Osteoblast (primary cell): ENCODE measurements at regions not wholly inside any gene's neighbourhood (a gene's known extent, or its start where the extent isn't known, plus 50 kb on each side); places are given as distances from the start of the nearest gene placed in this dataset.

Experiments used
- DNase-seq: peaks from one replicate; pipeline ENCODE4 v3.0.0; 2011; ENCODE audit warnings: low spot score, mixed read lengths; ENCODE audit not compliant: insufficient read length; ENCODE audit errors: missing footprints
- H2AFZ ChIP-seq: 2 replicates; pipeline ENCODE4 v1.6.0; 2011; ENCODE audit warnings: mild to moderate bottlenecking, low read length
- H3K27ac ChIP-seq: 2 replicates; pipeline ENCODE4 v1.5.1; 2011; ENCODE audit warnings: mild to moderate bottlenecking, low read depth, low read length, moderate library complexity
- H3K27me3 ChIP-seq: 2 replicates; pipeline ENCODE4 v1.6.0; 2012; ENCODE audit warnings: mild to moderate bottlenecking, control low read depth, inconsistent platforms, low read length, moderate library complexity; ENCODE audit not compliant: insufficient read depth
- H3K36me3 ChIP-seq: 2 replicates; pipeline ENCODE4 v1.5.1; 2011; ENCODE audit warnings: mild to moderate bottlenecking, low read length, control low read depth, moderate library complexity; ENCODE audit not compliant: insufficient read depth
- H3K4me1 ChIP-seq: 2 replicates; pipeline ENCODE4 v1.5.1; 2011; ENCODE audit warnings: mild to moderate bottlenecking, low read length, control low read depth, moderate library complexity; ENCODE audit not compliant: insufficient read depth
- H3K4me2 ChIP-seq: 2 replicates; pipeline ENCODE4 v1.6.0; 2011; ENCODE audit warnings: mild to moderate bottlenecking, low read length; ENCODE audit not compliant: insufficient read depth
- H3K4me3 ChIP-seq: fragments of 200-600 bp; sonication (generic); 3 replicates; pipeline ENCODE4 v1.5.1; 2012; ENCODE audit warnings: mild to moderate bottlenecking, low read length, inconsistent platforms; ENCODE audit not compliant: insufficient read depth
- H3K79me2 ChIP-seq: 2 replicates; pipeline ENCODE4 v1.6.0; 2012; ENCODE audit warnings: mild to moderate bottlenecking, low read length, control low read depth, inconsistent platforms; ENCODE audit not compliant: insufficient read depth
- H3K9me3 ChIP-seq: 2 replicates; pipeline ENCODE4 v1.5.1; 2011; ENCODE audit warnings: low read depth, low read length, control low read depth
- H4K20me1 ChIP-seq: 2 replicates; pipeline ENCODE4 v1.6.0; 2012; ENCODE audit warnings: mild to moderate bottlenecking, low read length, control low read depth; ENCODE audit not compliant: insufficient read depth
- CTCF ChIP-seq: IDR thresholded peaks from 2 replicates; pipeline ENCODE4 v1.5.1; 2011; ENCODE audit warnings: mild to moderate bottlenecking, low read depth, low read length, moderate library complexity; ENCODE audit errors: extremely low read depth

DNA sequence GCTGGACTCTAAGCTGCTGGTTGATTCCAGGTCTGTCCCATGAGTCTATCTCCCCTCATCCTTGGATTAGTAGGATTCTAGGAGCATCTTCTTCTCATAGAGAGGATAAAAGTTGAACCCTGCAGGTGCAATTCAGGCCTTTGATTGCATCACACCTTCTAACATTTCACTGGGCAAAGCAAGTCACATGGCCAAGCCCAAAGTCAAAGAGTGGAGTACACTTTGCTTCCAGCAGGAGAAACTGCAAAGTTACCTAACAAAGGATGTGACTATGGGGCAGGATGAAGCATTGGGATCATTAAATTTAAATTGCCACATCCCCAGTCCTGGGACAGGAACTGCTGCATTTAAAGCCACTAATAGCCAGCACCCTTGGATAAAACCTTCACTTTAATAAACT, 51.0 kb upstream of the EGFLAM start:
- no peak overlapping the region for H2AFZ ChIP-seq
- no peak overlapping the region for H3K4me2 ChIP-seq
- H3K27me3 ChIP-seq = peaks cover 23% of the 10 kb centered on the region
- no peaks in the 10 kb centered on the region for H4K20me1 ChIP-seq
- no peak for TF ChIP-seq CTCF
- H3K4me1 ChIP-seq = no peaks in the 10 kb centered on the region
- no peak overlapping the region for H3K27ac ChIP-seq
- H3K36me3 ChIP-seq = no peaks in the 10 kb centered on the region
- H3K9me3 ChIP-seq = no peaks in the 10 kb centered on the region
- no peak overlapping the region for H3K4me3 ChIP-seq
- no peaks in the 10 kb centered on the region for H3K79me2 ChIP-seq
- no peak for DNase-seq

DNA sequence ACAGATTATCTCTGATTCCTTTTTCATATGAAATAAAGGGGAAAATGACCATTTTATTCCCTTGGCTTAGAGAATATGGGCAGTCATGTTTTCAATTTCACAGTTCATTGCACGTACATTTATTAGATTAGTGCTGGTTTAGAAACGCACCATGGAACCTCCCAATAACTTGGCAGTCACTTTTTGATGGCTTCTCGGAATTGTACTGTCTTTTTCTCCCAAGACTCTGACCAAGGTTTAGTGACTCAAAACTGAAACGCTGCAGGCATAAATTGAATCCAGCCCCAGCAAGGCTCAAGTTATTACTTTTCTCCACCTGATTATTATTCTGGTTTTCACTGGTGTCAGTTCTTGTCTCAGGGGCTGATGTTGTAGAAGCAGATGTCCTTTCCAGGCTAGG, 55.6 kb upstream of the EGFLAM start:
- H3K4me3 ChIP-seq = no peak overlapping the region
- H3K9me3 ChIP-seq = no peaks in the 10 kb centered on the region
- H3K27me3 ChIP-seq = peaks cover 34% of the 10 kb centered on the region
- H3K4me2 ChIP-seq = no peak overlapping the region
- H2AFZ ChIP-seq = no peak overlapping the region
- no peaks in the 10 kb centered on the region for H3K79me2 ChIP-seq
- no peak overlapping the region for H3K27ac ChIP-seq
- no peak for TF ChIP-seq CTCF
- DNase-seq = no peak
- no peaks in the 10 kb centered on the region for H4K20me1 ChIP-seq
- H3K4me1 ChIP-seq = no peaks in the 10 kb centered on the region
- no peaks in the 10 kb centered on the region for H3K36me3 ChIP-seq

- no peak overlapping the region for H2AFZ ChIP-seq
- TF ChIP-seq CTCF = no peak
- DNase-seq = no peak
- H3K9me3 ChIP-seq = no peaks in the 10 kb centered on the region
- no peaks in the 10 kb centered on the region for H4K20me1 ChIP-seq
- H3K79me2 ChIP-seq = no peaks in the 10 kb centered on the region
- no peak overlapping the region for H3K4me3 ChIP-seq
- no peak overlapping the region for H3K4me2 ChIP-seq
- no peak overlapping the region for H3K27ac ChIP-seq
- no peaks in the 10 kb centered on the region for H3K4me1 ChIP-seq
- H3K27me3 ChIP-seq = peaks cover 37% of the 10 kb centered on the region
- no peaks in the 10 kb centered on the region for H3K36me3 ChIP-seq
Measured at GRCh38 chr5:38200872-38201557, 57.3 kb upstream of the EGFLAM start.

DNA sequence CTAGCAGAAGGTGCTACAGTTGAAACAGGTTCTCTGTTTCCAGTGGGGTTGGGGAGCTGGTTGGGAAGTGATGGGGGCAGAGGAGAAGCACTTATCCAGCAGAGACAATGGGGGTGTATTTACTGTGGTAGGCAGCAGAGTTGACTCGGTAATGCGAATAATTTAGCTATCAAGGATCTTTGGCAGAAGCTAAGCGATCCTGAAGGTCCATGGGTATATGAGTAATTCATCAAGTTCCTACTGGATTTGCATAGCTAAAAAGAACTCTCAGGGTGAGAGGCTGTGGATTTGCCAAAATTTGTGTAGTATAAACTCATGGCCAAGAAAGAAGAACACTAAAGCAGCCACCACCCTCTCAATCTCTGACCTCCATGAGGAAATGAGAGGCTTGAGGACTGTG, 61.2 kb upstream of the EGFLAM start:
- Histone ChIP-seq H3K79me2 (no peaks in the 10 kb centered on the region), H3K4me1 (no peaks in the 10 kb centered on the region), H3K4me3 (no peak overlapping the region), H2AFZ (no peak overlapping the region), H3K27me3 (peaks cover 29% of the 10 kb centered on the region), H3K27ac (no peak overlapping the region), H3K36me3 (no peaks in the 10 kb centered on the region), H3K4me2 (no peak overlapping the region), H4K20me1 (no peaks in the 10 kb centered on the region), H3K9me3 (no peaks in the 10 kb centered on the region)
- no peak for DNase-seq
- TF ChIP-seq CTCF = no peak
